ENCODE measurements at regions not wholly inside any gene's neighbourhood (a gene's known extent, or its start where the extent isn't known, plus 50 kb on each side); places are given as distances from the start of the nearest gene placed in this dataset.

GRCh38 chr10:131554821-131555220 is 243.3 kb upstream of the TCERG1L start (continued):
- TF ChIP-seq HNRNPK (IDR thresholded peaks at IDR 0.05; ENCODE audit: low read depth, low read length, poor library complexity, severe bottlenecking) (no peak), PAF1 (CRISPR knock-in tag; IDR thresholded peaks at IDR 0.05) (no peak), ZHX1 (CRISPR knock-in tag; IDR thresholded peaks at IDR 0.05; ENCODE audit: low read depth) (no peak), SKI (IDR thresholded peaks at IDR 0.05; ENCODE audit: partially characterized antibody) (no peak), REL (CRISPR knock-in tag; conservative IDR thresholded peaks at IDR 0.05) (no peak), HIC2 (CRISPR knock-in tag; IDR thresholded peaks at IDR 0.05; ENCODE audit: low read depth) (no peak), MEF2D (CRISPR knock-in tag; IDR thresholded peaks at IDR 0.05) (no peak)

GRCh38 chr10:131555406-131555805 is 243.9 kb upstream of the TCERG1L start:
- BruUV-seq (replicated peaks), result no TSS peak
- Histone ChIP-seq H3K36me3 (replicated peaks in 1 of 2; ENCODE audit: control insufficient read depth in 1 of 2, insufficient read depth in 2 of 2, low read length in 2 of 2) (no peaks in the 10 kb centered on the region), H3K4me3 (replicated peaks in 1 of 3; ENCODE audit: insufficient read depth in 1 of 3, low read depth in 2 of 3, low read length in 3 of 3) (no peak overlapping the region), H3K27me3 (ENCODE audit: control insufficient read depth in 1 of 2, insufficient read depth in 2 of 2, low read length in 2 of 2) (peaks cover 6 to 49% of the 10 kb centered on the region in 2 experiments), H3K79me2 (ENCODE audit: insufficient read depth, low read length) (no peaks in the 10 kb centered on the region), H3K4me2 (ENCODE audit: low read depth, low read length) (no peak overlapping the region), H4K20me1 (ENCODE audit: insufficient read depth, low read length) (no peaks in the 10 kb centered on the region), H2AFZ (ENCODE audit: low read length) (no peak overlapping the region), H3K4me1 (ENCODE audit: insufficient read depth, low read length) (no peaks in the 10 kb centered on the region), H3K9ac (ENCODE audit: insufficient read depth, low read depth, low read length) (no peak overlapping the region), H3K9me3 (ENCODE audit: low read length) (no peaks in the 10 kb centered on the region), H3K27ac (ENCODE audit: extremely low read length, insufficient read depth, low read length) (no peak overlapping the region)
- in situ Hi-C loops (cut with HindIII; ENCODE audit: extremely low pct_ligation_motif_present, low pct_unique_long_range_greater_than_20kb) (no loop called here), intact Hi-C loops (cut with micrococcal nuclease; ENCODE audit: unreplicated experiment) (no loop called here)
- ChIA-PET POLR2A (no interaction called here), CTCF (ENCODE audit: low intra/inter-chr PET ratio, low total read pairs) (no interaction called here)
- FAIRE-seq (no peak), ATAC-seq (no peak), DNase-seq (ENCODE audit: low spot score) (no peak)
- TF ChIP-seq, protein P1, sequence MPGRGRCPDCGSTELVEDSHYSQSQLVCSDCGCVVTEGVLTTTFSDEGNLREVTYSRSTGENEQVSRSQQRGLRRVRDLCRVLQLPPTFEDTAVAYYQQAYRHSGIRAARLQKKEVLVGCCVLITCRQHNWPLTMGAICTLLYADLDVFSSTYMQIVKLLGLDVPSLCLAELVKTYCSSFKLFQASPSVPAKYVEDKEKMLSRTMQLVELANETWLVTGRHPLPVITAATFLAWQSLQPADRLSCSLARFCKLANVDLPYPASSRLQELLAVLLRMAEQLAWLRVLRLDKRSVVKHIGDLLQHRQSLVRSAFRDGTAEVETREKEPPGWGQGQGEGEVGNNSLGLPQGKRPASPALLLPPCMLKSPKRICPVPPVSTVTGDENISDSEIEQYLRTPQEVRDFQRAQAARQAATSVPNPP (CRISPR knock-in tag; IDR thresholded peaks at IDR 0.05), result no peak
- TF ChIP-seq SIN3A (IDR thresholded peaks at IDR 0.05; ENCODE audit: borderline replicate concordance, low read depth, low read length) (no peak), SNRNP70 (IDR thresholded peaks at IDR 0.05; ENCODE audit: low read depth, low read length) (no peak), POLR2AphosphoS5 (IDR thresholded peaks at IDR 0.05; ENCODE audit: low read depth, low read length) (no peak), TBP (CRISPR knock-in tag; IDR thresholded peaks at IDR 0.05) (no peak), ZNF546 (CRISPR knock-in tag; conservative IDR thresholded peaks at IDR 0.05) (no peak), ZNF468 (CRISPR knock-in tag; IDR thresholded peaks at IDR 0.05) (no peak), EED (CRISPR knock-in tag; IDR thresholded peaks at IDR 0.05) (no peak), SALL1 (CRISPR knock-in tag; IDR thresholded peaks at IDR 0.05) (no peak)
- WGBS (ENCODE audit: low lambda C conversion rate), result 0% methylated on average over 5 of the region's 7 CpGs
